SJSA1 (cell line): ENCODE measurements at regions not wholly inside any gene's neighbourhood (a gene's known extent, or its start where the extent isn't known, plus 50 kb on each side); places are given as distances from the start of the nearest gene placed in this dataset.
"Not testable (repeated sequence)": the region's sequence is repeated elsewhere in the genome, so short reads cannot be mapped to it uniquely, and the experiment has no call there.

Experiments used
- DNase-seq, 2 experiments: peaks; one replicate each; pipeline ENCODE4 v3.0.0-alpha.2; 2015 to 2020; ENCODE audit warnings: low spot score in 2 of 2, low read depth in 1 of 2
- H3K27ac ChIP-seq: fragments of 250-450 bp; sonication (Bioruptor Pico); 2 replicates; pipeline ENCODE4 v1.5.1; 2020; ENCODE audit warnings: mild to moderate bottlenecking, moderate library complexity
- H3K27me3 ChIP-seq: fragments of 250-450 bp; sonication (Bioruptor Pico); replicated peaks from 2 replicates; pipeline ENCODE4 v1.5.1; 2020; ENCODE audit warnings: mild to moderate bottlenecking, moderate library complexity
- H3K36me3 ChIP-seq: fragments of 250-450 bp; sonication (Bioruptor Pico); 2 replicates; pipeline ENCODE4 v1.5.1; 2020; ENCODE audit warnings: mild to moderate bottlenecking
- H3K4me1 ChIP-seq: fragments of 250-450 bp; sonication (Bioruptor Pico); replicated peaks from 2 replicates; pipeline ENCODE4 v1.6.1; 2021; ENCODE audit warnings: mild to moderate bottlenecking
- H3K4me3 ChIP-seq: fragments of 250-450 bp; sonication (Bioruptor Pico); 2 replicates; pipeline ENCODE4 v1.5.1; 2020; ENCODE audit warnings: mild to moderate bottlenecking
- H3K9me3 ChIP-seq: fragments of 250-450 bp; sonication (Bioruptor Pico); replicated peaks from 2 replicates; pipeline ENCODE4 v1.5.1; 2020; ENCODE audit warnings: mild to moderate bottlenecking

GRCh38 chrY:7718126-7718525, 806.6 kb upstream of the AMELY start:
- Histone ChIP-seq H3K36me3 (no peaks in the 10 kb centered on the region), H3K4me3 (no peak overlapping the region), H3K4me1 (no peaks in the 10 kb centered on the region), H3K27ac (no peak overlapping the region), H3K27me3 (no peaks in the 10 kb centered on the region), H3K9me3 (no peaks in the 10 kb centered on the region)
- no peak for DNase-seq

DNA sequence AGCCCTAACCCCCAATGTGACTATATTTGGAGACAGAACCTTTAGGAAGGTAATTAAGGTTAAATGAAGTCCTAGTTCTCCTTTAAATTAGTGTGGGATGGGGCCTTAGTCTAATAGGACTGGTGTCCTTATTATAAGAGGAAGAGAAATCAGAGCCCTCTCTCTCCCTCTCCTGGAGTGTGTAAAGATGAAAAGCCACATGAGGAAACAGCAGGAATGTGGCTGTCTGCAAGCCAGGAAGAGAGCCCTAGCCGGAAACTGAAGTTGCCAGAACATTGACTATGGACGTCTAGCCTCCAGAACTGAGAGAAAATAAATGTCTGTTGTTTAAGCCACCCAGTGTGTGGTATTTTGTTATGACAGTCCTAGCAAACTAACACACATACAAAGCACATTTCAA, 802.9 kb upstream of the AMELY start:
- no peaks in the 10 kb centered on the region for H3K36me3 ChIP-seq
- DNase-seq, result no peak
- H3K9me3 ChIP-seq, result no peaks in the 10 kb centered on the region
- H3K27me3 ChIP-seq, result no peaks in the 10 kb centered on the region
- H3K27ac ChIP-seq, result no peak overlapping the region
- H3K4me1 ChIP-seq, result no peaks in the 10 kb centered on the region; the same call in 1 of the 2 replicates
- no peak overlapping the region for H3K4me3 ChIP-seq

DNA sequence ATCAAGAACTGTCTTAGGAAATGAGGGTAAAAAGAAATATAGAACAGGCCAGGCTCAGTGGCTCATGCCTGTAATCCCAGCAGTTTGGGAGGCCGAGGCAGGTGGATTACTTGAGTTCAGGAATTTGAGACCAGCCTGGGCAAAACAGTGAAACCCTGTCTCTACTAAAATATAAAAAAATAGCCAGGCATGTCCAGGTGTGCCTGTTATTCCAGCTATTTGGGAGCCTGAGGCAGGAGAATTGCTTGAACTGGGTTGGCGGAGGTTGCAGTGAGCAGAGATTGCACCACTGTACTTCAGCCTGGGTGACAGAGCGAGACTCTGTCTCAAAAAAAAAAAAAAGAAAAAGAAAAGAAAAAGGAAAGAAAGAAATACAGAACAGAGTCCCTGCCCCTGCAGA, 802.2 kb upstream of the AMELY start:
- H3K27me3 ChIP-seq, H3K27ac ChIP-seq, DNase-seq, H3K4me3 ChIP-seq, H3K4me1 ChIP-seq, H3K36me3 ChIP-seq, H3K9me3 ChIP-seq: not testable (repeated sequence)

DNA sequence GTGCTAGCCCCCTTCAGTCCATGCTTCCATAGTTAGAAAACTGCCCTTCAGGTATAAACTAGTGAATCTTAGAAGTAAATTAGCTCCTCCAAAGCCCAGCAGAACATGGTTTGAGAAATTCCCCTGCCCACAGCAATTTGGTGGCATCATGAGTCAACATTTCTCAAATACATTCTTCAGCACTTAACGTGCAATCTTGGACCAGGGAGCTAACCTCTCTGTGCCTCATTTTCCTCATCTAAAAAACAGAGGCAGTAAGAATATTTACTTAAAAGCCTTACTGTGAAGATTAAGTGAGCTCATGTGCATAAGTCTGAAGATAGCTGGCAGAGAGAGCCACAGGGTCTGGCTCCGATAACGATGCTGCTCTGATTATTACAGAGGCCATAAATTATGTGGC, 800.7 kb upstream of the AMELY start:
- Histone ChIP-seq H3K27ac (no peak overlapping the region), H3K9me3 (no peaks in the 10 kb centered on the region), H3K4me1 (no peaks in the 10 kb centered on the region; the same call in 1 of the 2 replicates), H3K27me3 (no peaks in the 10 kb centered on the region), H3K36me3 (no peaks in the 10 kb centered on the region), H3K4me3 (no peak overlapping the region)
- no peak for DNase-seq

DNA sequence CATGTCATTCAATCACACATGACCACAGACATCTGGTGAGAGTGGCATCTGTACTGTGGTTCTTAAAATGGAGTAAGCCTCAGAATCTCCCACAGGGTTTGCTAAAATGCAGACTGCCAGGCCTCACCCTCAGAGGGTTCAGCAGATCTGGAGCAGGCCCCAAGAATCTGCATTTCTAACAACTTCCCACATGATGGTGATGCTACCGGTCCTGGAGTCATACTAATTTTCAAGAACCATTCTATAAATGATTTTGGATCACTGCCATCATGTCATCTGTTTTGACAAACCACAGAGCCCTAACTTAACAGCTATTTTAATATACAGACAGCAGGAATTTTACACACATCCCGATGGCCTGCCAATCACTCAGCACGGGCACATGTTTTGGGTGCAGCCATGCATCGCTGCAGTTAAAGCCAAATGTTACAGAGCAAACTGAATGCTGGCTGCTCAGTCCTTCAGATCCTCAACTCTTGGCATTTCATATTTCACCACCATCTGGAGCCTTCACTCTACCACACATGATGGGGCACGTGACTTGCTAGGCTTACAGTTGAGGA, 792.1 kb upstream of the AMELY start:
- Histone ChIP-seq H3K27ac (no peak overlapping the region), H3K36me3 (no peaks in the 10 kb centered on the region), H3K4me3 (no peak overlapping the region), H3K4me1 (no peaks in the 10 kb centered on the region), H3K9me3 (no peaks in the 10 kb centered on the region), H3K27me3 (no peaks in the 10 kb centered on the region)
- no peak for DNase-seq

DNA sequence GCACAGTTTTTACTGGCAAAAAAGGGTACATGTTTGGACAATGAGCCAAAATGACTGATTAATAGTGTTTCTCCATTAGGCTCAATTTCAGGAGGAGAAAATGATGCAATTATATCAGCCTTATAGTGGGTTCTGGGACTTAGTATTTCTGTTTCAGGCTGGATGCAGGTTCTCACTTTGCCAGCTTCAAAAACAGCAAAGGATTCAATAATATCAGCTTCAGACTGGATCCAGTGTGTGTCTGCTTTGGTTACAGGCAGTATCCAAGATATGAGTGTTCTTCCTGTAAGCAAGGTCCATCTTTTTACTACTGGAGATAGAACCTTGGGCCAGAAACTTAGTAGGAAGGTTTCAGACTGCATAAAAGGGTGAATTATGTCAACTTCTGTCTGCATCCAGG, 790.9 kb upstream of the AMELY start:
- Histone ChIP-seq H3K4me3 (no peak overlapping the region), H3K4me1 (no peaks in the 10 kb centered on the region), H3K27me3 (no peaks in the 10 kb centered on the region), H3K36me3 (no peaks in the 10 kb centered on the region), H3K27ac (no peak overlapping the region), H3K9me3 (no peaks in the 10 kb centered on the region)
- DNase-seq, result no peak

- Histone ChIP-seq H3K4me3 (no peak overlapping the region), H3K36me3 (no peaks in the 10 kb centered on the region)
Measured at GRCh38 chrY:7701676-7702075, 790.1 kb upstream of the AMELY start.

GRCh38 chrY:7697506-7697905, 786.0 kb upstream of the AMELY start:
- Histone ChIP-seq H3K27me3 (no peaks in the 10 kb centered on the region), H3K4me1 (no peaks in the 10 kb centered on the region), H3K27ac (no peak overlapping the region), H3K36me3 (no peaks in the 10 kb centered on the region), H3K9me3 (no peaks in the 10 kb centered on the region), H3K4me3 (no peak overlapping the region)
- no peak for DNase-seq

More at GRCh38 chrY:7701676-7702075, 790.1 kb upstream of the AMELY start:
- DNase-seq, result no peak
- Histone ChIP-seq H3K4me1 (no peaks in the 10 kb centered on the region), H3K27ac (no peak overlapping the region), H3K27me3 (no peaks in the 10 kb centered on the region), H3K9me3 (no peaks in the 10 kb centered on the region)

GRCh38 chrY:7692701-7693100, 781.1 kb upstream of the AMELY start:
- Histone ChIP-seq H3K27me3 (no peaks in the 10 kb centered on the region), H3K9me3 (no peaks in the 10 kb centered on the region), H3K27ac (no peak overlapping the region), H3K4me3 (no peak overlapping the region), H3K4me1 (no peaks in the 10 kb centered on the region), H3K36me3 (no peaks in the 10 kb centered on the region)
- no peak for DNase-seq

- H3K36me3 ChIP-seq, result no peaks in the 10 kb centered on the region
- H3K9me3 ChIP-seq, result no peaks in the 10 kb centered on the region
- H3K27me3 ChIP-seq, result no peaks in the 10 kb centered on the region
- no peak overlapping the region for H3K27ac ChIP-seq
- peaks cover 26% of the 10 kb centered on the region for H3K4me1 ChIP-seq
- H3K4me3 ChIP-seq, result no peak overlapping the region
- no peak for DNase-seq
Measured at GRCh38 chrY:7687086-7687485, 775.5 kb upstream of the AMELY start.

DNA sequence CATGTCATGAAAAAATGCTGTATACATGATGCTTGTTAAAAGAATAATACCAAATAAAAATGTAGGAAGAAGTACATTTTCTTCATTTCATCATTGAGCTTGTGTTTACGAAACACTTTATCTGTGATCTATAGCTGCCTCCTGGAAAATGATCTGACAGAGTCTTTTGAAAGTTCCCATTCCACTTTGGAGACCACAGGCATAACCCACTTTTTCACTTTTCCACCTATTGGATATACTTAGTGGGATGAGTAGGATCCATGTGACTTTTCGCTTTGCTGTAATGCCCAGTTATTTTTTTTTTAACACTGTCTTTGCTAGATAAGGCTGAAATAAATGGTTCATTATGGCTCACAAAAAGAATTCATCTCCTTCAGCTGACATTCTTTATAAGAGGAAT, 773.0 kb upstream of the AMELY start:
- H3K36me3 ChIP-seq, result no peaks in the 10 kb centered on the region
- peaks cover 36% of the 10 kb centered on the region for H3K4me1 ChIP-seq
- no peaks in the 10 kb centered on the region for H3K27me3 ChIP-seq
- no peaks in the 10 kb centered on the region for H3K9me3 ChIP-seq
- H3K27ac ChIP-seq, result no peak overlapping the region
- no peak overlapping the region for H3K4me3 ChIP-seq
- DNase-seq, result no peak

DNA sequence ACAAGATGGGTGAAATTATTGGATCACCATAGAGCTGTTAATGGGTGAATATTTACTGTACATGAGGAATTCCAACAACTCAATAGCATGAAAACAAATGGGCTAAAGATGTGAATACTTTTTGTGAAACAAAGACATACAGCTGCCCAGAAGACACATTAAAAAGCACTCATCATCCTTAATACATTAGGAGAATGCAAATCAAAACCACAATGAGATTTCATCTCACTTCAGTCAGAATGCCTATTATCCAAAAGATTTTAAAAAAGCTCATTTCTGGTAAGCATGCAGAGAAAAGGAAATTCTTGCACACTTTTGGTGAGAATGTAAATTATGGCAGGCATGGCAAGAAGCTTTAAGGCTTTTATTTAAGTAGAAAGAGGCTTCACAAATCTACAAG, 770.8 kb upstream of the AMELY start:
- DNase-seq, result peak in 1 of 2 experiments; percentile 56
- Histone ChIP-seq H3K4me3 (no peak overlapping the region), H3K27me3 (no peaks in the 10 kb centered on the region), H3K9me3 (no peaks in the 10 kb centered on the region), H3K4me1 (peaks cover 36% of the 10 kb centered on the region), H3K36me3 (no peaks in the 10 kb centered on the region), H3K27ac (peak overlapping the region; percentile 89)

GRCh38 chrY:7681426-7681825, 769.9 kb upstream of the AMELY start:
- no peaks in the 10 kb centered on the region for H3K9me3 ChIP-seq
- DNase-seq, result no peak
- no peaks in the 10 kb centered on the region for H3K36me3 ChIP-seq
- H3K4me3 ChIP-seq, result no peak overlapping the region
- H3K27ac ChIP-seq, result peak overlapping the region; percentile 89
- H3K4me1 ChIP-seq, result peaks cover 31% of the 10 kb centered on the region
- H3K27me3 ChIP-seq, result no peaks in the 10 kb centered on the region

DNA sequence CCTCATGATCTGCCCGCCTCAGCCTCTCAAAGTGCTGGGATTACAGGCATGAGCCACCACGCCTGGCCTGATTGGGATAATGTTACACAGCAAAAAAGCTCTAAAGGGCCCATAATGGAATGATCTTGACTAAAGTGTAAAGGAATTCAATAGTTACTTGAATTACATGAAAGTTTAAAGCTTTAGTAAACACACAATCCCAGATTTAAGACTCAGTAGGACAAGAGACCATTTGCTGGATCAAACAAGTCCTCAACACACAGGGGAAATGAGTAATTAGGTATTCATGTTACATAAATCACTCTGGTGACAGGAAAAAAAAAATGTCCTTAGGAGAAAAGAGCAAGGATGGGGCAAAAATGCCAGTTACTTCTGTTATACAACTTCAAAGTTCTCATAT, 762.9 kb upstream of the AMELY start:
- no peak overlapping the region for H3K4me3 ChIP-seq
- H3K27me3 ChIP-seq, result no peaks in the 10 kb centered on the region
- peak in 1 of 2 experiments; percentile 28 for DNase-seq
- H3K36me3 ChIP-seq, result no peaks in the 10 kb centered on the region
- no peaks in the 10 kb centered on the region; the same call in 1 of the 2 replicates for H3K4me1 ChIP-seq
- H3K27ac ChIP-seq, result no peak overlapping the region
- H3K9me3 ChIP-seq, result no peaks in the 10 kb centered on the region

GRCh38 chrY:7672796-7673195, 761.2 kb upstream of the AMELY start:
- Histone ChIP-seq H3K4me1 (no peaks in the 10 kb centered on the region; the same call in 1 of the 2 replicates), H3K4me3 (no peak overlapping the region), H3K27me3 (no peaks in the 10 kb centered on the region), H3K27ac (no peak overlapping the region), H3K36me3 (no peaks in the 10 kb centered on the region), H3K9me3 (no peaks in the 10 kb centered on the region)
- no peak for DNase-seq
